Caco-2 (cell line): ENCODE measurements at regions not wholly inside any gene's neighbourhood (a gene's known extent, or its start where the extent isn't known, plus 50 kb on each side); places are given as distances from the start of the nearest gene placed in this dataset.

Source experiments
- BruUV-seq: library from RNA; stranded (reverse); fragments of 400-500 nt; replicated peaks from 2 replicates; lab custom pipeline; 2021; lab: Mats Ljungman, UMichigan
- CTCF ChIA-PET: fragments of 300-600 bp; sonication (Branson Sonifier 250); formaldehyde crosslinking; loops from one replicate; lab custom pipeline; 2022; ENCODE audit warnings: antibody characterized with exemption; lab: Charles Lee
- POLR2A ChIA-PET: fragments of 300-600 bp; sonication (Branson Sonifier 250); formaldehyde crosslinking; loops from one replicate; lab custom pipeline; 2022; ENCODE audit warnings: antibody characterized with exemption; lab: Charles Lee
- DNase-seq, 2 experiments: peaks; one replicate each; pipeline versions ENCODE4 v3.0.0 to v3.0.0-alpha.2; 2020 to 2022
- H3K27me3 ChIP-seq: replicated peaks from 2 replicates; pipeline ENCODE4 v1.6.0; 2011; ENCODE audit warnings: low read length; ENCODE audit not compliant: control insufficient read depth, insufficient read depth
- H3K36me3 ChIP-seq: 2 replicates; pipeline ENCODE4 v1.5.1; 2011; ENCODE audit warnings: low read length; ENCODE audit not compliant: control insufficient read depth, insufficient read depth
- H3K4me1 ChIP-seq: fragments of 250-450 bp; sonication (Bioruptor Pico); 2 replicates; pipeline ENCODE4 v1.5.1; 2020; ENCODE audit warnings: mild to moderate bottlenecking
- H3K4me3 ChIP-seq: 2 replicates; pipeline ENCODE4 v1.5.1; 2011; ENCODE audit warnings: low read depth, mild to moderate bottlenecking, control low read depth, low read length
- H3K9me3 ChIP-seq: fragments of 250-450 bp; sonication (Bioruptor Pico); 2 replicates; pipeline ENCODE4 v1.5.1; 2020; ENCODE audit warnings: mild to moderate bottlenecking, moderate library complexity
- H3K27ac Mint-ChIP-seq: one replicate; pipeline ENCODE4 v1.8.0; 2022; ENCODE audit warnings: mixed read lengths; ENCODE audit not compliant: unreplicated experiment
- H3K27me3 Mint-ChIP-seq: one replicate; pipeline ENCODE4 v1.8.0; 2022; ENCODE audit warnings: mixed read lengths; ENCODE audit not compliant: insufficient read depth, unreplicated experiment
- H3K36me3 Mint-ChIP-seq: one replicate; pipeline ENCODE4 v1.8.0; 2022; ENCODE audit warnings: mild to moderate bottlenecking, mixed read lengths; ENCODE audit not compliant: insufficient read depth, unreplicated experiment
- H3K4me1 Mint-ChIP-seq: one replicate; pipeline ENCODE4 v1.8.0; 2022; ENCODE audit warnings: low read depth, mixed read lengths; ENCODE audit not compliant: unreplicated experiment
- H3K4me3 Mint-ChIP-seq: one replicate; pipeline ENCODE4 v1.8.0; 2022; ENCODE audit warnings: mild to moderate bottlenecking, moderate library complexity, mixed read lengths; ENCODE audit not compliant: unreplicated experiment
- H3K9me3 Mint-ChIP-seq: one replicate; pipeline ENCODE4 v1.8.0; 2022; ENCODE audit warnings: mixed read lengths; ENCODE audit not compliant: unreplicated experiment
- intact Hi-C: fragments of 100-400 bp; cut with micrococcal nuclease; formaldehyde crosslinking; loops from one replicate; pipeline ENCODE4 v1.10.0; 2022; ENCODE audit not compliant: unreplicated experiment
- TF ChIP-seq, protein P1 (sequence below), 2 experiments: fragments of 200-600 bp in 1 of 2; IDR thresholded peaks; 1 replicate in 1 of 2; 2 replicates in 1 of 2; pipeline versions ENCODE4 v1.5.1 to v1.8.0; 2011 to 2022; ENCODE audit warnings: antibody characterized with exemption in 1 of 2, control low read depth in 1 of 2, inconsistent platforms in 1 of 2, low read depth in 1 of 2, low read length in 1 of 2, mild to moderate bottlenecking in 1 of 2, moderate library complexity in 1 of 2; ENCODE audit not compliant: insufficient read depth in 1 of 2, severe bottlenecking in 1 of 2, unreplicated experiment in 1 of 2

DNA sequence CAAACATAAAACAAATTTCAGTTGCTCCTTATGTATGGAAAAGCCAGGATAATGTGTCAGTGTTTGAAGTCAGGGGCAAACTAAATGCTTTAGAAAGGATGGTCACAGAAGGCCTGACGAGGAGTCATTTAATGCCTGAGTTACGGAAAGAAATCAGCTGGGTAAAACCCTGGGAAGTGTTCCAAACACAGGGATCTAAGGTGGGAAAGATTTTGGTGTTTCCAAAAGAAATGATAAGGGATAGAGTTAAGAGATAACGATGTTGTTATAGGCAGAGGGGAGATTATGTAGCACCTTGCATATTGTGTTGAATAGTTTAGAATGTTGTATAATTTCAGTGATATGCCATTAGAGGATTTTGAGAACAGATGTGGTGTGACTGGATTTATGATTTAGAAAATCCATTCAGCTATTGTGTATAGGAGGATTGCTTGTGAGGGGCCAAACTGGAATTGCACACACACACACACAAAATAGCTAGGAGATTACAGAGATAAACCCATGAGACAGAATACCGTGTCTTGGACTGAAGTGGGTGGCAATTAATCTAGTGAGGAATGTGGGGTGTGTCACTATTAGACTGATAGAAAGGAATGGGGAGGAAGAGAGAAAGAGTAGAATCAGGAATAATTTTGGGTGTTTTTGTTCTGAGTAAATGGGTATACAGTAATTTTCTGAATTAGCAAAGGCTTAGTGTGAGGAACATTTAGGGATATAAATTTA lies 274.2 kb upstream of the DAB2 start:
- TF ChIP-seq, protein P1, sequence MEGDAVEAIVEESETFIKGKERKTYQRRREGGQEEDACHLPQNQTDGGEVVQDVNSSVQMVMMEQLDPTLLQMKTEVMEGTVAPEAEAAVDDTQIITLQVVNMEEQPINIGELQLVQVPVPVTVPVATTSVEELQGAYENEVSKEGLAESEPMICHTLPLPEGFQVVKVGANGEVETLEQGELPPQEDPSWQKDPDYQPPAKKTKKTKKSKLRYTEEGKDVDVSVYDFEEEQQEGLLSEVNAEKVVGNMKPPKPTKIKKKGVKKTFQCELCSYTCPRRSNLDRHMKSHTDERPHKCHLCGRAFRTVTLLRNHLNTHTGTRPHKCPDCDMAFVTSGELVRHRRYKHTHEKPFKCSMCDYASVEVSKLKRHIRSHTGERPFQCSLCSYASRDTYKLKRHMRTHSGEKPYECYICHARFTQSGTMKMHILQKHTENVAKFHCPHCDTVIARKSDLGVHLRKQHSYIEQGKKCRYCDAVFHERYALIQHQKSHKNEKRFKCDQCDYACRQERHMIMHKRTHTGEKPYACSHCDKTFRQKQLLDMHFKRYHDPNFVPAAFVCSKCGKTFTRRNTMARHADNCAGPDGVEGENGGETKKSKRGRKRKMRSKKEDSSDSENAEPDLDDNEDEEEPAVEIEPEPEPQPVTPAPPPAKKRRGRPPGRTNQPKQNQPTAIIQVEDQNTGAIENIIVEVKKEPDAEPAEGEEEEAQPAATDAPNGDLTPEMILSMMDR (IDR thresholded peaks at IDR 0.05; ENCODE audit: insufficient read depth in 1 of 2, low read depth in 1 of 2, low read length in 1 of 2, severe bottlenecking in 1 of 2, unreplicated experiment in 1 of 2) = no peak
- Mint-ChIP-seq H3K9me3 (no peaks in the 10 kb centered on the region), H3K4me1 (no peaks in the 10 kb centered on the region), H3K4me3 (no peak overlapping the region), H3K27me3 (no peaks in the 10 kb centered on the region), H3K36me3 (no peaks in the 10 kb centered on the region), H3K27ac (no peak overlapping the region)
- CTCF ChIA-PET = no interaction called here
- Histone ChIP-seq H3K4me1 (peaks cover 13% of the 10 kb centered on the region; the same call in 1 of the 2 replicates), H3K4me3 (no peak overlapping the region), H3K9me3 (no peaks in the 10 kb centered on the region), H3K27me3 (no peaks in the 10 kb centered on the region), H3K36me3 (no peaks in the 10 kb centered on the region)
- BruUV-seq = no TSS peak
- POLR2A ChIA-PET = no interaction called here
- DNase-seq = no peak
- intact Hi-C loops = no loop called here

DNA sequence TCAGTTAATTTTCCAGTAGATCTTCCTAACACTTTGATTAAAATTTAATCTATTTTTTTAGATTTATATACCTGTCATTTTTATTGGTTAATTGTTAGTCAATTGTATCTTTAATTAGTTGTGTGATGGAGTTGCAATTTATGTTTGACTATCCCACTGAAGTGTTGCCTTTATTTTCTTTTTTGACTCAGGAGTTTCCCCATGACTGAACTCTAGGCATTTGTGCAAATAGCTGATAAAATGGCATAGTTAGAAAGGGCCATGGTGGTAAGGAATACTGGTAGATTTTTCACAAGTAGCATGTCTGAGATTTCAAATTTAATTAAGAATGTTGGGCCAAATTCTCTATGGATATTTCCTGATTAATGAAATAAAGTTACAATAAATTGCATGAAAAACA lies 273.1 kb upstream of the DAB2 start:
- POLR2A ChIA-PET = no interaction called here
- intact Hi-C loops = no loop called here
- H3K9me3 ChIP-seq = no peaks in the 10 kb centered on the region
- Mint-ChIP-seq H3K36me3 (no peaks in the 10 kb centered on the region), H3K27ac (no peak overlapping the region), H3K9me3 (no peaks in the 10 kb centered on the region), H3K4me3 (no peak overlapping the region), H3K4me1 (no peaks in the 10 kb centered on the region), H3K27me3 (no peaks in the 10 kb centered on the region)
- H3K36me3 ChIP-seq = no peaks in the 10 kb centered on the region
- H3K4me1 ChIP-seq = peaks cover 13% of the 10 kb centered on the region; the same call in 1 of the 2 replicates
- H3K4me3 ChIP-seq = no peak overlapping the region
- TF ChIP-seq, protein P1 (IDR thresholded peaks at IDR 0.05; ENCODE audit: insufficient read depth in 1 of 2, low read depth in 1 of 2, low read length in 1 of 2, severe bottlenecking in 1 of 2, unreplicated experiment in 1 of 2) = no peak
- no TSS peak for BruUV-seq
- CTCF ChIA-PET = no interaction called here
- H3K27me3 ChIP-seq = no peaks in the 10 kb centered on the region
- DNase-seq = no peak

DNA sequence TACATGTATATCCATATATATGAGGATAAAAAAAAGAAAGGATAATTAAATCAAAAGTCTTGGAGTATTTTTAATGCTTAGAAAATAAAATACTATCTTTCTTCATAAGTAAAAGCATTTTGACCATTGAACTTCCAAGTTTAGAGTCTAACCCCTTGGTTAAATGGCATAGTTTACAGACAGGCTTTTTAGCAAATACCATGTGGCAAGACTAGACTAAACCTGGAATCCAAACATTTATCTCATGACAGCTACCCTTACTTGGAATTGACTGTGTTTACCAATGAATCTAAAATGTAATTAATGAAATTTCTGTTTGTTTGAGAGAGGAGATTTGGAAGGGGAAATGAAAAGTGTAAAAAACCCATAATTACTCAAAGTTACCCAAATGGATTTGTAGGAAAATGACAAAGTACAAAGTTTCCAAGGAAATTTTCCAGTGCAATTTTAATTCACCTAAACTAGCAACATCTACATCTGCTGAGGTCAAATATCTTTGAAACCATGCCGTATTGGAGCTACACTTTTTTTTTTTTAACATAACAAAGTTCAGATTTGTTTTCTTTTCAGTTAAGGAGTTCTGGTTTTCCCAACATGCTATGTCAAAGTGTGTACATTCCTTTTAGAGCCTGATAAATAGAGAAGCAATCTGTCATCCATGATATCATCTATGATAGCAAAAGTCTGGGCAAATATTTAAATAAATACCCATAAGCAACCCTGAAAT lies 272.1 kb upstream of the DAB2 start:
- Mint-ChIP-seq H3K36me3 (no peaks in the 10 kb centered on the region), H3K27ac (no peak overlapping the region), H3K27me3 (no peaks in the 10 kb centered on the region), H3K4me3 (no peak overlapping the region), H3K4me1 (no peaks in the 10 kb centered on the region), H3K9me3 (no peaks in the 10 kb centered on the region)
- Histone ChIP-seq H3K4me3 (no peak overlapping the region), H3K4me1 (peaks cover 13% of the 10 kb centered on the region; the same call in 1 of the 2 replicates), H3K36me3 (no peaks in the 10 kb centered on the region), H3K27me3 (no peaks in the 10 kb centered on the region), H3K9me3 (no peaks in the 10 kb centered on the region)
- intact Hi-C loops = no loop called here
- no peak for DNase-seq
- ChIA-PET POLR2A (no interaction called here), CTCF (no interaction called here)
- TF ChIP-seq, protein P1 (IDR thresholded peaks at IDR 0.05; ENCODE audit: insufficient read depth in 1 of 2, low read depth in 1 of 2, low read length in 1 of 2, severe bottlenecking in 1 of 2, unreplicated experiment in 1 of 2) = no peak
- BruUV-seq = no TSS peak
